ENCODE measurements at regions not wholly inside any gene's neighbourhood (a gene's known extent, or its start where the extent isn't known, plus 50 kb on each side); places are given as distances from the start of the nearest gene placed in this dataset.

- H3K4me3 ChIP-seq: no peak overlapping the region
- no peaks in the 10 kb centered on the region for H3K36me3 Mint-ChIP-seq (ENCODE audit: low read depth)
- no peak overlapping the region for H3K4me2 ChIP-seq
- H3K36me3 ChIP-seq (ENCODE audit: insufficient read depth): no peaks in the 10 kb centered on the region
- no peak overlapping the region for H3K27ac Mint-ChIP-seq
- no peaks in the 10 kb centered on the region for H4K20me1 ChIP-seq (replicated peaks; ENCODE audit: insufficient read depth)
- no peaks in the 10 kb centered on the region for H3K27me3 Mint-ChIP-seq (ENCODE audit: insufficient read depth, low read depth, poor library complexity)
- no peaks in the 10 kb centered on the region for H3K79me2 ChIP-seq (replicated peaks; ENCODE audit: insufficient read depth)
- TF ChIP-seq POLR2AphosphoS5 (IDR thresholded peaks at IDR 0.05; ENCODE audit: low read depth) (no peak), ZNF462 (CRISPR knock-in tag; IDR thresholded peaks at IDR 0.05) (no peak), STAT1 (IDR thresholded peaks at IDR 0.05; ENCODE audit: unreplicated experiment) (no peak), CREB1 (CRISPR knock-in tag; IDR thresholded peaks at IDR 0.05; ENCODE audit: low read depth) (no peak), NANOG (IDR thresholded peaks at IDR 0.05; ENCODE audit: borderline replicate concordance) (no peak), CTCF (conservative IDR thresholded peaks at IDR 0.05; ENCODE audit: low read depth in 2 of 2) (no peak), ETS1 (IDR thresholded peaks at IDR 0.05) (no peak)
- no peaks in the 10 kb centered on the region for H3K9me3 Mint-ChIP-seq
- H3K4me1 ChIP-seq (ENCODE audit: insufficient read depth): no peaks in the 10 kb centered on the region
- H3K27ac ChIP-seq (ENCODE audit: low read depth): no peak overlapping the region
- ATAC-seq (no peak), DNase-seq (ENCODE audit: low spot score) (no peak)
- no peaks in the 10 kb centered on the region for H3F3A ChIP-seq (replicated peaks; ENCODE audit: low read depth)
- H3K9me2 ChIP-seq (ENCODE audit: insufficient read depth): no peaks in the 10 kb centered on the region
- no peaks in the 10 kb centered on the region for H3K27me3 ChIP-seq (ENCODE audit: insufficient read depth)
- no peaks in the 10 kb centered on the region; the same call in 2 of the 3 replicates for H3K4me1 Mint-ChIP-seq
- H2AFZ ChIP-seq: no peak overlapping the region
- H3K4me3 Mint-ChIP-seq: no peak overlapping the region
These were observed 240.8 kb upstream of the PIK3C3 start for GRCh38 chr18:41713969-41714825.

Measured in GM23338 (cell line).